Astrocyte (in vitro differentiated cells and primary cell): ENCODE measurements at regions not wholly inside any gene's neighbourhood (a gene's known extent, or its start where the extent isn't known, plus 50 kb on each side); places are given as distances from the start of the nearest gene placed in this dataset.

Source experiments
- DNase-seq: peaks from one replicate; pipeline ENCODE4 v3.0.0-alpha.2; 2010; ENCODE audit warnings: low read depth
- FAIRE-seq: peaks from 2 replicates; lab custom pipeline; 2011; peaks lifted over from hg19 to GRCh38; lab: Jason Lieb, UNC
- H2AFZ ChIP-seq: 2 replicates; pipeline ENCODE4 v1.6.0; 2012; ENCODE audit warnings: low read depth, low read length, inconsistent platforms
- H3K27ac ChIP-seq: 2 replicates; pipeline ENCODE4 v1.5.1; 2011; ENCODE audit warnings: low read depth, low read length, inconsistent platforms
- H3K27me3 ChIP-seq: 2 replicates; pipeline ENCODE4 v1.6.0; 2011; ENCODE audit warnings: low read length, inconsistent platforms; ENCODE audit not compliant: insufficient read depth
- H3K36me3 ChIP-seq: 2 replicates; pipeline ENCODE4 v1.5.1; 2011; ENCODE audit warnings: low read length, inconsistent platforms; ENCODE audit not compliant: insufficient read depth
- H3K4me1 ChIP-seq: 2 replicates; pipeline ENCODE4 v1.5.1; 2011; ENCODE audit warnings: low read length, inconsistent platforms; ENCODE audit not compliant: insufficient read depth
- H3K4me2 ChIP-seq: 2 replicates; pipeline ENCODE4 v1.6.0; 2012; ENCODE audit warnings: low read length, inconsistent platforms
- H3K4me3 ChIP-seq: 2 replicates; pipeline ENCODE4 v1.5.1; 2011; ENCODE audit warnings: low read depth, mild to moderate bottlenecking, low read length, inconsistent platforms; ENCODE audit not compliant: insufficient read depth
- H3K79me2 ChIP-seq: 2 replicates; pipeline ENCODE4 v1.6.0; 2012; ENCODE audit warnings: mild to moderate bottlenecking, low read length, inconsistent platforms; ENCODE audit not compliant: insufficient read depth
- H3K9ac ChIP-seq: 2 replicates; pipeline ENCODE4 v1.6.0; 2012; ENCODE audit warnings: mild to moderate bottlenecking, low read length, inconsistent platforms
- H3K9me3 ChIP-seq: 2 replicates; pipeline ENCODE4 v1.5.1; 2012; ENCODE audit warnings: low read depth, mild to moderate bottlenecking, low read length, inconsistent platforms; ENCODE audit not compliant: insufficient read depth
- H4K20me1 ChIP-seq: 2 replicates; pipeline ENCODE4 v1.6.0; 2012; ENCODE audit warnings: low read length, inconsistent platforms; ENCODE audit not compliant: insufficient read depth
- H3K27ac Mint-ChIP-seq: one replicate; pipeline ENCODE4 v1.8.0; 2021; ENCODE audit warnings: mild to moderate bottlenecking, mixed read lengths; ENCODE audit not compliant: unreplicated experiment
- H3K27me3 Mint-ChIP-seq: one replicate; pipeline ENCODE4 v1.8.0; 2021; ENCODE audit warnings: low read depth, mixed read lengths; ENCODE audit not compliant: unreplicated experiment
- H3K36me3 Mint-ChIP-seq: one replicate; pipeline ENCODE4 v1.8.0; 2021; ENCODE audit warnings: low read depth, mixed read lengths; ENCODE audit not compliant: unreplicated experiment
- H3K4me1 Mint-ChIP-seq: one replicate; pipeline ENCODE4 v1.8.0; 2021; ENCODE audit warnings: low read depth, mixed read lengths; ENCODE audit not compliant: unreplicated experiment
- H3K4me3 Mint-ChIP-seq: one replicate; pipeline ENCODE4 v1.8.0; 2021; ENCODE audit warnings: mild to moderate bottlenecking, moderate library complexity, mixed read lengths; ENCODE audit not compliant: unreplicated experiment
- H3K9me3 Mint-ChIP-seq: one replicate; pipeline ENCODE4 v1.8.0; 2021; ENCODE audit warnings: mild to moderate bottlenecking, mixed read lengths; ENCODE audit not compliant: unreplicated experiment
- CTCF ChIP-seq: IDR thresholded peaks from 2 replicates; pipeline ENCODE4 v1.5.1; 2011; ENCODE audit warnings: low read depth, mild to moderate bottlenecking, inconsistent platforms, low read length, moderate library complexity; ENCODE audit not compliant: insufficient read depth
- EZH2 ChIP-seq: IDR thresholded peaks from 2 replicates; pipeline ENCODE4 v1.6.1; 2012; ENCODE audit warnings: mild to moderate bottlenecking, low read length, inconsistent platforms; ENCODE audit not compliant: insufficient read depth

- H3K9me3 Mint-ChIP-seq: no peaks in the 10 kb centered on the region
- Histone ChIP-seq H2AFZ (no peak overlapping the region), H4K20me1 (no peaks in the 10 kb centered on the region), H3K36me3 (no peaks in the 10 kb centered on the region), H3K9me3 (no peaks in the 10 kb centered on the region), H3K4me2 (no peak overlapping the region), H3K4me1 (no peaks in the 10 kb centered on the region), H3K4me3 (no peak overlapping the region), H3K9ac (no peak overlapping the region), H3K27me3 (no peaks in the 10 kb centered on the region), H3K79me2 (no peaks in the 10 kb centered on the region), H3K27ac (no peak overlapping the region)
- FAIRE-seq (no peak), DNase-seq (no peak)
- TF ChIP-seq EZH2: no peak
- no peak for TF ChIP-seq CTCF
- no peaks in the 10 kb centered on the region for H3K4me1 Mint-ChIP-seq
- no peak overlapping the region for H3K4me3 Mint-ChIP-seq
- no peaks in the 10 kb centered on the region for H3K36me3 Mint-ChIP-seq
- peaks cover 2% of the 10 kb centered on the region for H3K27me3 Mint-ChIP-seq
- no peak overlapping the region for H3K27ac Mint-ChIP-seq
Observed at GRCh38 chr16:58923094-58923493, 189.0 kb upstream of the GOT2 start.

- no peaks in the 10 kb centered on the region for H3K4me1 Mint-ChIP-seq
Observed at GRCh38 chr16:58913456-58913855, 179.3 kb upstream of the GOT2 start.

More at GRCh38 chr16:58913456-58913855, 179.3 kb upstream of the GOT2 start:
- no peaks in the 10 kb centered on the region for H3K27me3 ChIP-seq
- H4K20me1 ChIP-seq: no peaks in the 10 kb centered on the region
- H3K36me3 Mint-ChIP-seq: no peaks in the 10 kb centered on the region
- no peak overlapping the region for H3K4me2 ChIP-seq
- DNase-seq (no peak), FAIRE-seq (no peak)
- H3K27ac ChIP-seq: no peak overlapping the region
- no peak overlapping the region for H3K4me3 ChIP-seq
- no peak overlapping the region for H3K9ac ChIP-seq
- no peak for TF ChIP-seq EZH2
- TF ChIP-seq CTCF: no peak
- no peaks in the 10 kb centered on the region for H3K79me2 ChIP-seq
- H2AFZ ChIP-seq: no peak overlapping the region
- H3K9me3 Mint-ChIP-seq: peaks cover 9% of the 10 kb centered on the region
- H3K9me3 ChIP-seq: no peaks in the 10 kb centered on the region
- no peaks in the 10 kb centered on the region for H3K36me3 ChIP-seq
- H3K4me3 Mint-ChIP-seq: no peak overlapping the region
- H3K4me1 ChIP-seq: no peaks in the 10 kb centered on the region
- no peak overlapping the region for H3K27ac Mint-ChIP-seq
- no peaks in the 10 kb centered on the region for H3K27me3 Mint-ChIP-seq
